Activated CD8-positive, alpha-beta T cell treated with anti-CD3 and anti-CD28 coated beads for 36 hours (primary cell): ENCODE measurements at regions not wholly inside any gene's neighbourhood (a gene's known extent, or its start where the extent isn't known, plus 50 kb on each side); places are given as distances from the start of the nearest gene placed in this dataset.

Experiments used
- ATAC-seq: fragments of 200-7000 bp; cut with Tn5 transposase; one replicate; pipeline ENCODE4 v1.10.0; 2021; ENCODE audit warnings: mild to moderate bottlenecking, moderate library complexity
- CTCF ChIA-PET: fragments of 350-600 bp; sonication (Branson Sonifier 250); formaldehyde crosslinking; loops from one replicate; lab custom pipeline; 2021; ENCODE audit warnings: antibody characterized with exemption; lab: Charles Lee
- POLR2A ChIA-PET: fragments of 350-600 bp; sonication (Branson Sonifier 250); formaldehyde crosslinking; loops from one replicate; lab custom pipeline; 2021; ENCODE audit warnings: antibody characterized with exemption; lab: Charles Lee
- DNase-seq: peaks from one replicate; pipeline ENCODE4 v3.0.0-alpha.2; 2020
- H3K27ac Mint-ChIP-seq: one replicate; pipeline ENCODE4 v1.8.0; 2021; ENCODE audit warnings: mild to moderate bottlenecking, mixed read lengths
- H3K27me3 Mint-ChIP-seq: one replicate; pipeline ENCODE4 v1.8.0; 2021; ENCODE audit warnings: mixed read lengths
- H3K36me3 Mint-ChIP-seq: one replicate; pipeline ENCODE4 v1.8.0; 2021; ENCODE audit warnings: low read depth, mixed read lengths
- H3K4me1 Mint-ChIP-seq: one replicate; pipeline ENCODE4 v1.8.0; 2021; ENCODE audit warnings: low read depth, mixed read lengths
- H3K4me3 Mint-ChIP-seq: one replicate; pipeline ENCODE4 v1.8.0; 2021; ENCODE audit warnings: mild to moderate bottlenecking, moderate library complexity, mixed read lengths
- H3K9me3 Mint-ChIP-seq: one replicate; pipeline ENCODE4 v1.8.0; 2021; ENCODE audit warnings: mixed read lengths
- intact Hi-C: fragments of 100-400 bp; cut with micrococcal nuclease; formaldehyde crosslinking; loops from one replicate; pipeline ENCODE4 v1.10.0; 2022
- TF ChIP-seq, protein P1 (sequence below): fragments of 200-600 bp; IDR thresholded peaks from one replicate; pipeline ENCODE4 v1.8.0; 2022; ENCODE audit warnings: antibody characterized with exemption, mild to moderate bottlenecking

DNA sequence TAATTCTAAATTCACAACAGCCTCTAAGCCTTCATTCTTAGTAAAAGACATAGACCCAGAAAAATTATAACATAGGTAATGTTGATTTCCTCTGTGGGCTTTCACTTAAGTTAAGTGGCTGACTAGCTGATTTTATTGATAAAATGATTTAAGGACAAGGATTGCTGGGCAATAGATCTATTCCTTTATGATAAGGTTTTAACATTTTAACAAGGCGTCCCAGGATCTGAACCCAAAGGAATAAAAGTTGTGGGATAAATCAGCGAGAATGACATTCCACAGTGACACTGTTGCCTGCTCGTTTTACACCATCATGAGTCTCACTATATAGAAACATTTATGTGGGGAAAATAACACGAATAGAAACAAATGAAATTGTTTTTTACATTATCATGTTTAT, 1151.0 kb downstream of the ZPLD1 start:
- ATAC-seq = no peak
- peaks cover 3% of the 10 kb centered on the region for H3K9me3 Mint-ChIP-seq
- no peaks in the 10 kb centered on the region for H3K4me1 Mint-ChIP-seq
- no peak overlapping the region for H3K27ac Mint-ChIP-seq
- H3K4me3 Mint-ChIP-seq = no peak overlapping the region
- no peak for DNase-seq
- no peaks in the 10 kb centered on the region for H3K27me3 Mint-ChIP-seq
- TF ChIP-seq, protein P1, sequence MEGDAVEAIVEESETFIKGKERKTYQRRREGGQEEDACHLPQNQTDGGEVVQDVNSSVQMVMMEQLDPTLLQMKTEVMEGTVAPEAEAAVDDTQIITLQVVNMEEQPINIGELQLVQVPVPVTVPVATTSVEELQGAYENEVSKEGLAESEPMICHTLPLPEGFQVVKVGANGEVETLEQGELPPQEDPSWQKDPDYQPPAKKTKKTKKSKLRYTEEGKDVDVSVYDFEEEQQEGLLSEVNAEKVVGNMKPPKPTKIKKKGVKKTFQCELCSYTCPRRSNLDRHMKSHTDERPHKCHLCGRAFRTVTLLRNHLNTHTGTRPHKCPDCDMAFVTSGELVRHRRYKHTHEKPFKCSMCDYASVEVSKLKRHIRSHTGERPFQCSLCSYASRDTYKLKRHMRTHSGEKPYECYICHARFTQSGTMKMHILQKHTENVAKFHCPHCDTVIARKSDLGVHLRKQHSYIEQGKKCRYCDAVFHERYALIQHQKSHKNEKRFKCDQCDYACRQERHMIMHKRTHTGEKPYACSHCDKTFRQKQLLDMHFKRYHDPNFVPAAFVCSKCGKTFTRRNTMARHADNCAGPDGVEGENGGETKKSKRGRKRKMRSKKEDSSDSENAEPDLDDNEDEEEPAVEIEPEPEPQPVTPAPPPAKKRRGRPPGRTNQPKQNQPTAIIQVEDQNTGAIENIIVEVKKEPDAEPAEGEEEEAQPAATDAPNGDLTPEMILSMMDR = no peak
- ChIA-PET CTCF (no interaction called here), POLR2A (no interaction called here)
- intact Hi-C loops = no loop called here
- no peaks in the 10 kb centered on the region for H3K36me3 Mint-ChIP-seq

DNA sequence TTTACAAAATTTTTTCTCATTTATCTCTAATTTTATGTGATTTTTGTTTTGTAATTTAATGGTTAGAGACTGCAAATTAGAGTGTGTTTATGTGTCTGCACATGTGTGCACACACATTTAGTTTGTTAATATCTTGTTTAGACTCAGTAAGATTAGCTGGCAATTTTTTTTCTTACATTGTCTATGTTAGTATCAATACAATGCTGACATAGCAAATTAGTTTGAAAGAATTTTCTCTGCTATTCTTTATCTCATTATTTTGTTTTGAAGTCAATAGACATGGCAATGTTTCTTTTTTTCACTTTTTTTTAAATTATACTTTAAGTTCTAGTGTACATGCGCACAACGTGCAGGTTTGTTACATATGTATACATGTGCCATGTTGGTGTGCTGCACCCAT, 1155.0 kb downstream of the ZPLD1 start:
- DNase-seq (no peak), ATAC-seq (no peak)
- Mint-ChIP-seq H3K9me3 (peaks cover 2% of the 10 kb centered on the region), H3K4me3 (no peak overlapping the region), H3K36me3 (no peaks in the 10 kb centered on the region), H3K27me3 (no peaks in the 10 kb centered on the region), H3K4me1 (no peaks in the 10 kb centered on the region), H3K27ac (no peak overlapping the region)
- ChIA-PET CTCF (no interaction called here), POLR2A (no interaction called here)
- intact Hi-C loops = no loop called here
- TF ChIP-seq, protein P1 = no peak

DNA sequence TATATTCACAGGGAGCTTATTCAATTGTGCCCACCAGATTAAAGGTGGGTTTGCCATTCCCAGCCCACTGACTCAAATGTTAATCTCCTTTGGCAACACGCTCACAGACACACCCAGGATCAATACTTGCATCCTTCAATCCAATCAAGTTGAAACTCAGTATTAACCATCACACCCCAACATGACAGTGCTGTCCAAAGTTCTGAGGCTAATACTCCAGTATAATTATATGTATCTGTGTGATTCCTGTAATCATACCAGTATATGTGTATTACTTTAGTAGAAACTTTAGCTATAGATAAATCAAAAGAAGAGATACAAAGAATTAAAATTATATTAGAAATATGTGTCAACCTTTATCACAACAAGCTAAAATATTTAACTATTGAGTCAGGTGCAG, 1166.0 kb downstream of the ZPLD1 start:
- ATAC-seq (no peak), DNase-seq (no peak)
- no peaks in the 10 kb centered on the region for H3K36me3 Mint-ChIP-seq
- ChIA-PET POLR2A (no interaction called here), CTCF (no interaction called here)
- H3K4me3 Mint-ChIP-seq = no peak overlapping the region
- H3K27ac Mint-ChIP-seq = no peak overlapping the region
- intact Hi-C loops = no loop called here
- TF ChIP-seq, protein P1 = no peak
- H3K27me3 Mint-ChIP-seq = no peaks in the 10 kb centered on the region
- H3K4me1 Mint-ChIP-seq = no peaks in the 10 kb centered on the region
- no peaks in the 10 kb centered on the region for H3K9me3 Mint-ChIP-seq

DNA sequence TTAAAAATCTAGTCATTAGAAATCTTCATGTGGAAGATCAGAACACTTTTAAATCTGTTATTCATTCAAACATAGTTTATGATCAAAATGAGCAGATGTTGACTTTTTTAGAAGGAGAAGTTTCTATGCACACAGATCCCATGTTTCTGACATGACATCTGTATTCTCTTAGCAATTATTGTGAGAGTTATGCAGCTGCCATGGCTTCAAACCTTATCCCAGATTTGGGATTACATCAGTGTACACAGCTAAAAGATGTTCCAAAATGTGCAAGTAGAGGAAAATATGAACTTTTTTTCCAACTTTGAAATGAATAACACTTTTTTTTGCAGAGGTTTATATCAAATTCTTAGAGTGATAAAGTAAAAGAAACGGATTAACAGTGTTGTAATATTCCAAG, 1166.9 kb downstream of the ZPLD1 start:
- Mint-ChIP-seq H3K27me3 (no peaks in the 10 kb centered on the region), H3K36me3 (no peaks in the 10 kb centered on the region), H3K4me3 (no peak overlapping the region), H3K27ac (no peak overlapping the region), H3K4me1 (no peaks in the 10 kb centered on the region), H3K9me3 (no peaks in the 10 kb centered on the region)
- TF ChIP-seq, protein P1 = no peak
- ChIA-PET CTCF (no interaction called here), POLR2A (interaction anchor here (0.6 kb wide), 1 partner anchor 482 kb away, joined by 3 read pairs; no protein-coding TSS in a partner anchor)
- ATAC-seq (no peak), DNase-seq (no peak)
- intact Hi-C loops = no loop called here

DNA sequence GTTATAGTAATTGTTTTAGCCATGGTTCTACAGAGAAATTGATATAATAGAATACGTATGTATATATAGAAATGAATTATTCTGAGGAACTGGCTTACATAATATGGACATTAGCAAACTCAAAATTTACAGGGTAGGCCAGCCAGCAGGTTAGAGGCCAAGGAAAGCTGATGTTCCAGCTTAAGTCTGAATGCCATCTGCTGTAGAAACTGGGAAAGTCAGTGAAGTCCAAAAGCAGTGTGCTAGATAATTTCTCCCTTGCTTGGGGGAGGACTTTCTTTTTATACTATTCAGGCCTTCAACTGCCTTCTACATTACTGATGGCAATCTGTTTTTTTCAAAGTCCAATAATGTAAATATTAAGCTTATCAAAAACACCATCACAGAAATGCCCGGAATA, 1174.7 kb downstream of the ZPLD1 start:
- POLR2A ChIA-PET = no interaction called here

More for the DNA sequence above, 1174.7 kb downstream of the ZPLD1 start:
- Mint-ChIP-seq H3K9me3 (peaks cover 2% of the 10 kb centered on the region), H3K4me1 (no peaks in the 10 kb centered on the region), H3K4me3 (no peak overlapping the region), H3K36me3 (no peaks in the 10 kb centered on the region), H3K27me3 (no peaks in the 10 kb centered on the region), H3K27ac (no peak overlapping the region)
- no peak for ATAC-seq
- intact Hi-C loops = no loop called here
- no peak for DNase-seq
- CTCF ChIA-PET = interaction anchor here (0.9 kb wide), 1 partner anchor 13 kb away, joined by 3 read pairs; no protein-coding TSS in a partner anchor
- TF ChIP-seq, protein P1 = no peak
